ENCODE measurements at regions not wholly inside any gene's neighbourhood (a gene's known extent, or its start where the extent isn't known, plus 50 kb on each side); places are given as distances from the start of the nearest gene placed in this dataset.

- DNase-seq (ENCODE audit: extremely low spot score in 2 of 2): no peak
- TF ChIP-seq POLR2AphosphoS5 (IDR thresholded peaks at IDR 0.05; ENCODE audit: insufficient read depth in 1 of 2, low read depth in 1 of 2): no peak
- TF ChIP-seq POLR2A (IDR thresholded peaks at IDR 0.05): no peak
- TF ChIP-seq CTCF (IDR thresholded peaks at IDR 0.05): no peak
- Histone ChIP-seq H3K27me3 (no peaks in the 10 kb centered on the region), H3K4me1 (peaks cover 7% of the 10 kb centered on the region), H3K27ac (no peak overlapping the region), H3K36me3 (no peaks in the 10 kb centered on the region), H3K9me3 (no peaks in the 10 kb centered on the region), H3K4me3 (no peak overlapping the region)
- intact Hi-C loops (cut with DNase I): no loop called here
Measured at GRCh38 chr4:53913771-53914170, 150.6 kb downstream of the CHIC2 start.

GRCh38 chr4:53912766-53913497 lies 151.5 kb downstream of the CHIC2 start:
- intact Hi-C loops (cut with DNase I): no loop called here

GRCh38 chr4:53908661-53909078 lies 155.7 kb downstream of the CHIC2 start:
- Histone ChIP-seq H3K4me3 (peak overlapping the region in 1 of 2 donors; percentile 4), H3K4me1 (peaks cover 17% of the 10 kb centered on the region), H3K36me3 (no peaks in the 10 kb centered on the region), H3K27ac (peak overlapping the region; percentile 29), H3K27me3 (no peaks in the 10 kb centered on the region), H3K9me3 (no peaks in the 10 kb centered on the region)
- DNase-seq (ENCODE audit: extremely low spot score in 2 of 2): no peak
- intact Hi-C loops (cut with DNase I): no loop called here
- TF ChIP-seq POLR2AphosphoS5 (IDR thresholded peaks at IDR 0.05; ENCODE audit: insufficient read depth in 1 of 2, low read depth in 1 of 2) (no peak), CTCF (IDR thresholded peaks at IDR 0.05) (peak; percentile 27 to 42 (median 33))

More at GRCh38 chr4:53912766-53913497, 151.5 kb downstream of the CHIC2 start:
- Histone ChIP-seq H3K36me3 (no peaks in the 10 kb centered on the region), H3K4me1 (peaks cover 15% of the 10 kb centered on the region), H3K27ac (no peak overlapping the region), H3K27me3 (no peaks in the 10 kb centered on the region), H3K9me3 (no peaks in the 10 kb centered on the region), H3K4me3 (no peak overlapping the region)
- TF ChIP-seq CTCF (IDR thresholded peaks at IDR 0.05) (no peak), POLR2A (IDR thresholded peaks at IDR 0.05) (no peak), POLR2AphosphoS5 (IDR thresholded peaks at IDR 0.05; ENCODE audit: insufficient read depth in 1 of 2, low read depth in 1 of 2) (no peak)
- no peak for DNase-seq (ENCODE audit: extremely low spot score in 2 of 2)

- Histone ChIP-seq H3K27me3 (no peaks in the 10 kb centered on the region), H3K27ac (peak overlapping the region; percentile 19), H3K9me3 (no peaks in the 10 kb centered on the region)
Measured at GRCh38 chr4:53907772-53908171, 156.6 kb downstream of the CHIC2 start.

More at GRCh38 chr4:53907772-53908171, 156.6 kb downstream of the CHIC2 start:
- DNase-seq (ENCODE audit: extremely low spot score in 2 of 2): no peak
- H3K4me3 ChIP-seq: no peak overlapping the region
- H3K36me3 ChIP-seq: no peaks in the 10 kb centered on the region
- TF ChIP-seq POLR2AphosphoS5 (IDR thresholded peaks at IDR 0.05; ENCODE audit: insufficient read depth in 1 of 2, low read depth in 1 of 2): no peak
- TF ChIP-seq CTCF (IDR thresholded peaks at IDR 0.05): no peak
- TF ChIP-seq POLR2A (IDR thresholded peaks at IDR 0.05): no peak
- H3K4me1 ChIP-seq: peaks cover 17% of the 10 kb centered on the region
- intact Hi-C loops (cut with DNase I): no loop called here
